T-helper 1 cell treated with Interleukin-12 subunit alpha and Interleukin-12 subunit beta and Interleukin-4 antibody, amounts not matched to agents 30 μg/mL and 1 μg/mL, for 36 hours (primary cell): ENCODE measurements at regions not wholly inside any gene's neighbourhood (a gene's known extent, or its start where the extent isn't known, plus 50 kb on each side); places are given as distances from the start of the nearest gene placed in this dataset.
"Not testable (repeated sequence)": the region's sequence is repeated elsewhere in the genome, so short reads cannot be mapped to it uniquely, and the experiment has no call there.

ENCODE experiments used
- H3K27ac Mint-ChIP-seq: one replicate; pipeline ENCODE4 v1.8.0; 2021; ENCODE audit warnings: mild to moderate bottlenecking, mixed read lengths
- H3K27me3 Mint-ChIP-seq: one replicate; pipeline ENCODE4 v1.8.0; 2021; ENCODE audit warnings: low read depth, mixed read lengths
- H3K36me3 Mint-ChIP-seq: one replicate; pipeline ENCODE4 v1.8.0; 2021; ENCODE audit warnings: low read depth, mixed read lengths
- H3K4me1 Mint-ChIP-seq: one replicate; pipeline ENCODE4 v1.8.0; 2021; ENCODE audit warnings: low read depth, mixed read lengths
- H3K4me3 Mint-ChIP-seq: one replicate; pipeline ENCODE4 v1.8.0; 2021; ENCODE audit warnings: mild to moderate bottlenecking, moderate library complexity, mixed read lengths
- H3K9me3 Mint-ChIP-seq: one replicate; pipeline ENCODE4 v1.8.0; 2021; ENCODE audit warnings: mixed read lengths

DNA sequence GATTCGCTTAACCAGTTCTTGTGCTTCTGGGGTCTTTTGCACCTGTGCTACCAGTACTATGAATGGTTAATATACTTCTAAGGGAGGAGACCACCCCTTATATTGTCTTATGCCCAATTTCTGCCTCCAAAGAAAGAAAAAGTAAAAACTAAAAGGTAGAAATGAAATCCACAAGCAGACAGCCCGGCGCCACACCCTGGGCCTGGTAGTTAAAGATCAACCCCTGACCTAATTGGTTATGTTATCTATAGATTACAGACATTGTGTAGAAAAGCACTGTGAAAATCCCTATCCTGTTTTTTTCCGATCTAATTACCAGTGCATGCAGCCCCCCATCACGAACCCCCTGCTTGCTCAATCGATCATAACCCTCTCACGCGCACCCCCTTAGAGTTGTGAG, 81.5 kb downstream of the GCNT4 start:
- H3K9me3 Mint-ChIP-seq, H3K27me3 Mint-ChIP-seq, H3K27ac Mint-ChIP-seq, H3K4me3 Mint-ChIP-seq, H3K36me3 Mint-ChIP-seq: not testable (repeated sequence)
- peaks cover 10% of the 10 kb centered on the region for H3K4me1 Mint-ChIP-seq

DNA sequence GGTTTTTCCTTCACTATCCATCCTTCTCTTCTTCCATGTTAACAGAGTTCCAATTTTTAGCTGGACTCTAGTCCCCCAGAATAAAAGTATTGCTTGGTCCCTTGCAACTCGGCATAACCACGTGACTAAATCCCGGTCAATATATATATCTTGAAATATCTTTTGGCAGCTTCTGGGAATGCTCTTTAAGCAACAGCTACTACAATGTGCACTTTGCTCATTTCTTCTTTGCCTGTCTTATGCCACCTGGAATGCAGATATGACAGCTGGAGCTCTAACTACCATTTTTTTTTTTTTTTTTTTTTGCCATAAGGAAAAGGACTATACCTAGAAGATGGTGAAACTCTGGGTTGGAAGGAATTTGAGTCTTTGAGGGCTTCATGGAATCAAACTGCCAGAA, 82.6 kb downstream of the GCNT4 start:
- Mint-ChIP-seq H3K27ac (no peak overlapping the region), H3K36me3 (no peaks in the 10 kb centered on the region), H3K9me3 (no peaks in the 10 kb centered on the region), H3K27me3 (peaks cover 6% of the 10 kb centered on the region), H3K4me1 (peaks cover 6% of the 10 kb centered on the region), H3K4me3 (no peak overlapping the region)

DNA sequence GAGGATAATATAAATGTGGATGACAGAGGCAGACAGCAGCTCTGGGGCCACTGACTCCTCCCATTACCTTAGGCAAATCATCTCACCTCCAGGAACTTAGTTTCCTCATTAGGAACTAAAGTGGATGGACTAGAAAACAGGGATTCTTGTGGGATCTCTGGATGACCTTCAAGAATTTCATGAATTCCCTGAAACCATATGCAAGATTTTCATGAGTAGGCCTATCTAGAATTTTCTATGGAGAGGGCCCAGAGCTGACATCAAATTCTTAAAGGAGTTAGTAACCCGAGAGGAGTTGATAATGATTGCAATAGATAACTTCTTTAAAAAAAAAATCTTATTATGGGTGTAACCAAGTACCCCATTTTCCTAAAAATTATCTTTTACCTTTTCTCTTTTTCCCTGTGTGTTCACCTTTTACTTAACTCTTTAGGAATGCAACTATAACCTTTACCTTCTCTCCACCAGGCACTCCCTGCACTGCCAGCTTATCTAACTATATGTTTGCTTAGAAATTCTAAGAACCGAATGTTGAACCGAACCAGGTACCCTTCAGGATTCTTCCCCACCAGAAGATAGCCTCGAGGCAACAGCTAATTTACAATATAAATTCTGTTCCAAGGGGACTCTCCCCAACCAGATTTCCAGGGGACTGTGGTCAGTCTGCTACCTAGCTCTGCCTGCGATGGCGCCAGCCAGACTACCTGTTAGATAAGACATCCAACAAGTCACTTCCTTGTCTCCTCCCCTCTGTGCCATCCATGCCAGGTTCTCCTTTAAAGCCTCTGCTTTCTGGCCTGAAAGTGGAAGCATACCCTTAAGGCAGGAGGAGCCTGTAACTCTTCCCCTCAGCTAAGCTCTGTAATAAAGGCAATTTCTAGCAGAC, 86.0 kb downstream of the GCNT4 start:
- Mint-ChIP-seq H3K4me1 (no peaks in the 10 kb centered on the region), H3K4me3 (no peak overlapping the region), H3K36me3 (no peaks in the 10 kb centered on the region), H3K27ac (no peak overlapping the region), H3K9me3 (no peaks in the 10 kb centered on the region), H3K27me3 (peaks cover 30% of the 10 kb centered on the region)

DNA sequence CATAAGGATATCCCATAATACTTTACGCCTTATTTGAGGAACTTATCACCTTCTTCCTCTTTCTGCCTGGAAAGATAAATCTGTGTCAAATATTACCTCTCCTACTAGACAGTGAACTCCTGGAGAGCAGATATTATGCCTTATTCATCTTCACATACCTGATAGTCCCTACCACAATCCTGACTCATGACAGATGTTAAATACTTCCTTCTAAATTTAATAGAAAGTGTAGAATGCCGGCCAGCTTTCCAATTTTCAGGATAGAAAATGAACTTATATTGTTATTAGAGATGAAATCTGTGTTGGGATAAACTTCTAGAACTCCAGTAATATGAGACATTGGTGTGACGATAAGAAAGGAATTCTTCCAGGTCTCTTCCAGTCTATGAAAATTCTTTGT, 89.0 kb downstream of the GCNT4 start:
- H3K4me3 Mint-ChIP-seq = no peak overlapping the region
- no peaks in the 10 kb centered on the region for H3K9me3 Mint-ChIP-seq
- no peak overlapping the region for H3K27ac Mint-ChIP-seq
- no peaks in the 10 kb centered on the region for H3K4me1 Mint-ChIP-seq
- H3K27me3 Mint-ChIP-seq = peaks cover 30% of the 10 kb centered on the region
- no peaks in the 10 kb centered on the region for H3K36me3 Mint-ChIP-seq

DNA sequence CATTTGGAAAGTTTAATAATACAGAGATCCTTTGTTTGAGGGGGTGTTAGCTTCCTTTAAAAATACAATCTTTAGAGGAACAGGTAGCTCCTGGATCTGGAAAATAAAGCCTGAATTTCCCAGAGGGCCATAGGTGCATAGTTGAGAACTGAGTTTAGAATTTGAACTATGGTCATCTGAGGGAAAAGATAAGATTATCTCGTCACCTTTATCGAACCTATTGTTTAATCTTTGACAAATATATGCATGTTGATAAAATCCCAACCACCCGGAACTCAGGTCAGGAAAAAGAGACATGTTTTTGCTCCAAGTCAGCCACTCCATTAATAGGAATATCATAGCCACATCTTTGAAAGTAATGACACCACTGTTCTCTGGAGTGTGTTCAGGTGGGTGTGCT, 91.7 kb upstream of the FAM169A start:
- no peak overlapping the region for H3K27ac Mint-ChIP-seq
- H3K9me3 Mint-ChIP-seq = no peaks in the 10 kb centered on the region
- H3K36me3 Mint-ChIP-seq = peaks cover 2% of the 10 kb centered on the region
- H3K4me1 Mint-ChIP-seq = peaks cover 3% of the 10 kb centered on the region
- no peak overlapping the region for H3K4me3 Mint-ChIP-seq
- peaks cover 7% of the 10 kb centered on the region for H3K27me3 Mint-ChIP-seq

DNA sequence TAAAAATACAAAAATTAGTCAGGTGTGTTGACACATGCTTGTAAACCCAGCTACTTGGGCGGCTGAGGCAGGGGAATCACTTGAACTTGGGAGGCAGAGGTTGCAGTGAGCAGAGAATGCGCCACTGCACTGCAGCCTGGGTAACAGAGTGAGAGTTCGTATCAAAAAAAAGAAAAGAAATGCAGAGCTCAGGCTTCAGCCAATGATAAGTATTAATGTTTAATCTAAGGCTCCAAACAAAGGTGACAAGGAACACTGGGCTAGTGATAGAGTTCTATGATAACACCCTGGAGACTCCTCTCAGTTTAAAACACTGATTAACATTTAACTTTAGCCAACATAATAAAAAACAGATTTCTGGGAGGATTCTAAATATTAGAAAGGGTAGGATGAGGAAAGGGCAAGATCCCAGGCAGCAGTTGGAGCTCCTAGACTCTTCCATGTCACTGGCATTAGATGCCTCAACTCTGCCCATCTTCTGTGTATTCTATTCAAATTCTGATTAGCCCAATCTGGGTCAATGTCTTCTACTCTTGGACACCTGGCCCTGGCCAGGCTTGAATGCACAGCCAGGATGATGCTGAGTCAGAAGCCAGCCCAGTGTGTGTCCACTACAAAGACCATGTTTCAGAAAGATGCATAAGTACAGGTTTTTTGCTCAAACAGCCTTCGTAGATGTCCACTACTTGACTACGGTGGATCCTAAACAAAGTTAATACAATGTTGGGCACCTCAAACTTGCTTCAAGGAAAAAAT, 91.0 kb upstream of the FAM169A start:
- Mint-ChIP-seq H3K4me1 (peaks cover 3% of the 10 kb centered on the region), H3K27me3 (peaks cover 7% of the 10 kb centered on the region), H3K27ac (no peak overlapping the region), H3K4me3 (no peak overlapping the region), H3K9me3 (no peaks in the 10 kb centered on the region), H3K36me3 (peaks cover 2% of the 10 kb centered on the region)

DNA sequence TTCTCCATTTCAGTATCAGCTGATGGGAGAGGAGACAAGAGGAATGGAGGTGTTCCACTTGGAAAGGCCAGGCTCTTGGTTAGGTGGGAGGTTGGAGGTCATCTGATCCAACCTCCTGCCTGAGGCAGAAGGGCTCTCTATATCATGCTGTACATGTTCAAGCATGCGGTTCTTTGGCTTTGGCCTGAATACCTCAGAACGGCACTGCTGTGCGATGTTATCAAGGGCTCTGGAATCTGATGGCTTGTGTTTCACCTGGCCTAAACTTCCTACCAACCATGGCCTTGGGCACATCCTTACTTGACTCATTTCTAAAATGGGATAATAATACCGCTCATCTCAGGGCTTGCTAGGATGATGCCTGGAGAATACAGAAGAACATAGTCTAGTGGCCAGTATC, 90.1 kb upstream of the FAM169A start:
- no peak overlapping the region for H3K4me3 Mint-ChIP-seq
- peaks cover 9% of the 10 kb centered on the region for H3K27me3 Mint-ChIP-seq
- H3K4me1 Mint-ChIP-seq = peaks cover 5% of the 10 kb centered on the region
- no peak overlapping the region for H3K27ac Mint-ChIP-seq
- peaks cover 2% of the 10 kb centered on the region for H3K36me3 Mint-ChIP-seq
- H3K9me3 Mint-ChIP-seq = no peaks in the 10 kb centered on the region

DNA sequence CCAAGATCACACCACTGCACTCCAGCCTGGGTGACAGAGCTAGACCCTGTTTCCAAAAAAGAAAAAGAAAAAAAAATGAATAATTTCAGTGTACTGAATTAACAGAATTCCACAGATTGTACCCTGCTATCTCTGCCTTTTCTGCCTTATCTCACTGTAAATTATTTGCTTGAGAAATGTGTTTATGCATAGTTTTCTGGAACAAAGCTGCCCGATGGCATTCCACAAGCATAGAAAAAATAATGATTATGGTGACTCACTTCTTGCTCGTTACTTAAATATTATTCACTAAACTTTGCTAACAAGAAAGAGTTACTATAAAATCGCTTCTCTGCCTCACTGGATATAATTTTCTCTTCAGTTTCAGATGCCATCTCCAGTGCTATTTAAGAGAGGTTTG, 88.7 kb upstream of the FAM169A start:
- H3K4me3 Mint-ChIP-seq = no peak overlapping the region
- H3K4me1 Mint-ChIP-seq = peaks cover 5% of the 10 kb centered on the region
- no peaks in the 10 kb centered on the region for H3K9me3 Mint-ChIP-seq
- peaks cover 5% of the 10 kb centered on the region for H3K36me3 Mint-ChIP-seq
- no peak overlapping the region for H3K27ac Mint-ChIP-seq
- H3K27me3 Mint-ChIP-seq = peaks cover 19% of the 10 kb centered on the region

DNA sequence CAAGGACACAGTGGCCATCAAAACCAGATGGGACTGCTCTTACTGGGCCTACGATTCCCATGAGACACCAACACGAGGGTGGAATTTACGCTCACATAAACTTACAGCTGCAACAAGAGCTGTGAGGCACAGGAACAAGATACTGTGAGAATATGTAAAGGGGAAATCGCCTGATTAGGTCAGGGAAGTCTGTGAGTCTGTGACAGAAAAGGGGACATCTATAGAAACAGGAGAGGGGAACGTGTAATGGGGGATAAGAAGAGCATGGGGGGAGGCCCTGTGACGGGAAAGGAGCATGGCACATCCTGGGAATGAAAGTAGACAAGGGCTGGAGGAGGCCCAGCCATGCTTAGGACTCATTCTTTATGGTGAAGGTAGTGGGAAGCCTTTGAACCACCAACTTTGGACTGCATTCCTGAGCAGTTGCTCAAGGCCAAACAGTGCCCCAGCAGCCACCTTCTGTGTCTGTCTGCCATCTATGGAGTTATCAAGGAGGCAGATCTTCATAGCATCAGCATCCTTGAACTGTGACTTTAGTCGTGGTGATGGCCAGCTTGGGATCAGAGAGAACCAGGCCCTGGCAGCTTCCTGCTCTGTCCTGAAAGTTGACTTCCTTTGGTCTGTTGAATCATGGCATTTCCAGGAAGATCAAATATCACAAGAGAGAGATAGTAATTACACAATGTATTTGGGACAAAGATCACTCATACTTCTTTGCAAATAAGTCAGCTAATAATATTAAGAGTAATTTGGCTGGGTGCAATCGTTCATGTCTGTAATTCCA, 87.9 kb upstream of the FAM169A start:
- Mint-ChIP-seq H3K27ac (no peak overlapping the region), H3K4me3 (no peak overlapping the region), H3K4me1 (peaks cover 5% of the 10 kb centered on the region), H3K36me3 (peaks cover 5% of the 10 kb centered on the region), H3K9me3 (no peaks in the 10 kb centered on the region), H3K27me3 (peaks cover 19% of the 10 kb centered on the region)

DNA sequence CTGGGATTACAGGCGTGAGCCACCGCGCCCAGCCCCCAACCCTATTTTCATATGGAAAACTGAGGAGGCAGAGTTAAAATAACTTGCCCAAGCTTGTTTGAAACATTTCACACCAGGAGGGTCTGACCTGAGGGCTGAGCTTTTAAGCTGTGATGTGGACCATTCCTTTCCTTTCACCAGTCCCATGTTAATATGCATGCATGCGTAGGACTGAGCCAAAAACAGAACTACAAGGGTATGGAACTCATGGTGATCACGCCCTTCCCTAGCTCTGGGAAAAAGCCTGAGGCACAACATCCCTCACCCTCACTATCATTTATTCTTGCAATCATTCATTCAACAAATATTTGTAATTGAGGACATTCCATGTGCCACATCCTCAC, 87.4 kb upstream of the FAM169A start:
- peaks cover 5% of the 10 kb centered on the region for H3K36me3 Mint-ChIP-seq
- no peaks in the 10 kb centered on the region for H3K9me3 Mint-ChIP-seq
- peaks cover 5% of the 10 kb centered on the region for H3K4me1 Mint-ChIP-seq
- no peak overlapping the region for H3K27ac Mint-ChIP-seq
- no peak overlapping the region for H3K4me3 Mint-ChIP-seq
- H3K27me3 Mint-ChIP-seq = peaks cover 19% of the 10 kb centered on the region

DNA sequence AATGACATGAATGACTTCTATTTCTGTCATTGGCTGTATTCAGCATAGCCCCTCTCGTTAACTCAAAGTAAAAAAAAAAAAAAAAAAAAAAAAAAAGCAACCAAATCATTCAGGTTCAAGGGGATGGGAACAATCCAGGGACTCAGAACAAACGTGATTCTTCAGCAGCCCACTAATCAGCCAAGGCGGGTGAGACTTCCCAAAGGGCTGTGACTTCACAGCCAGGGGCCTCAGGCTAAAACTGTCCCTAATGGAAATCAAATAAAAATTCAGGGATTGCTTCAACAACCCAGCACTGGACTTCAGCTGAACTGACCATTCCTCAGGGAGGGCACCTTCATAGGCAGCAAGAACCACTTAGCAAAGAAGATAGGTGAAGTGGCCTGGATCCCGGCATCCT, 86.2 kb upstream of the FAM169A start:
- H3K9me3 Mint-ChIP-seq = no peaks in the 10 kb centered on the region
- H3K4me3 Mint-ChIP-seq = no peak overlapping the region
- H3K27me3 Mint-ChIP-seq = peaks cover 29% of the 10 kb centered on the region
- peaks cover 5% of the 10 kb centered on the region for H3K4me1 Mint-ChIP-seq
- no peak overlapping the region for H3K27ac Mint-ChIP-seq
- H3K36me3 Mint-ChIP-seq = peaks cover 5% of the 10 kb centered on the region

DNA sequence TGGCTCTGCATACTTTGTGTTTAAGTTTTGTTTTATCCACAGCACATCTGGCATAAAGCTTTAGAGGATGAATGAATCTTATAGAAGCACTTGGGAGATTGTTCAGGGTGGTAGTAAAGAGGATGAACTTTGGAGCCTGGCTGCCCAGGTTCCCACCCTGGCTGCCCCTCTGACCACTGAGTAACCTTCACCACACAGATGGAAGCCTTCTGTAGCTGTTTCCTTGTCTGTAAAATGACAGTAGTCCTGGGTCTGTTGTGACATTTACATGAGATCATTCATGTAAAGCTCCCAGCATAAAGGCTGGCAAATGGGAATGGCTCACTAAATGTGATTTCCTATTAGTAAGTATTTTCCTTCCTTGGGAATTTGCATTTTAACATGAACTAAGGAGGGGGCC, 85.7 kb upstream of the FAM169A start:
- Mint-ChIP-seq H3K27me3 (peaks cover 35% of the 10 kb centered on the region), H3K4me1 (peaks cover 5% of the 10 kb centered on the region), H3K27ac (no peak overlapping the region), H3K4me3 (no peak overlapping the region), H3K9me3 (no peaks in the 10 kb centered on the region), H3K36me3 (peaks cover 5% of the 10 kb centered on the region)

DNA sequence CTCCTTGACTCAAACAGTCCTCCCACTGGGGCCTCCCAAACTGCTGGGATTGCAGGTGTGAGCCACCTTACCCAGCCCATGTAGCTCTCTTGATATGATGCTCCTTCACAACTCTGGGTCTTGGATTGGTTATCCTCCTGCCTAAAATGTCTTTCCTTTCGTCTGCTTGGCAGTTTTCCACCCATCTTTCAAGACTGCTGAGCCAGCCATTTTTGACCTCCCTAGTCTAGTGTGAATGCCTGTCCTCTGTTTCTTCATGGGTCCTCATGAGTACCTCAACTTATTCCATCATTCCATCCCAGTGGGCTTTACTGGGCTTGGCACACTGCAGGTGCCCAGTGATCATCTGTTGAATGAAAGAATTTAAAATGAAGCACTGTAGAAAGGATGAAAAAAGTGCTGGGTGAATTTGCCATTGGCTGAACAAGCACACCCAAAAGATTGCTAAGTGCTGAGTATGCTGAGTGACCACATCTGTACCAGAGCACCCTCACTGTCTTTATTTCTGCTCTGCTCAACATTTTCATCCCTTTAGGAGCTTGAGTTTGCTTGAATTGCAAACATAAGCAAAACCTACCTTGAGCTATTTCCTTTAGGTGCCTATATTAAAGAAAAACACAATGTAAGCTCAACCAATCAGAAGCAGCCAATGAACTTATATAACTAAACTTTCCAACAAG, 84.8 kb upstream of the FAM169A start:
- no peak overlapping the region for H3K27ac Mint-ChIP-seq
- no peak overlapping the region for H3K4me3 Mint-ChIP-seq
- H3K9me3 Mint-ChIP-seq = no peaks in the 10 kb centered on the region
- peaks cover 5% of the 10 kb centered on the region for H3K36me3 Mint-ChIP-seq
- peaks cover 6% of the 10 kb centered on the region for H3K4me1 Mint-ChIP-seq
- H3K27me3 Mint-ChIP-seq = peaks cover 40% of the 10 kb centered on the region

DNA sequence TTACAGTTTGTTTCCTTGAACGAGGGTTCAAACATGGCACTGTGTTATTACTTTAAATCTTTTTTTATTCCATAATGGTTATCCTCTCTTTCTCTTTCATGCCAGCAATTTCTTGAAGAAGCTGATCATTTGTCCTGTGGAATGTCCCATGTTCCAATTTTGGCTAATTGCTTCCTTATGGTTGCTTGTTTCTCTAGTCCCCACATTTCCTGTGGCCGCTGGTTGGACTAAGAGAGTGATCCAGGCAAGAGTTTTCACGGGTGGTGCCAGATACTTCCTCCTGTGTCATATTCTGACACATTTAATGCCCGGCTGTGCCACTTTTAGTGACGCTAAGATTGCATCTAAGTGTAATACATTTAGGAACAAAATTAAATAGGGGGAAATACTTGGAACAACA, 83.8 kb upstream of the FAM169A start:
- Mint-ChIP-seq H3K4me1 (peaks cover 12% of the 10 kb centered on the region), H3K36me3 (peaks cover 3% of the 10 kb centered on the region), H3K27ac (no peak overlapping the region), H3K9me3 (no peaks in the 10 kb centered on the region), H3K27me3 (peaks cover 47% of the 10 kb centered on the region), H3K4me3 (no peak overlapping the region)
